Tibial nerve (tissue), 4 donors: ENCODE measurements at regions not wholly inside any gene's neighbourhood (a gene's known extent, or its start where the extent isn't known, plus 50 kb on each side); places are given as distances from the start of the nearest gene placed in this dataset.

Source experiments
- DNase-seq, 2 donors: peaks; one replicate each; pipeline ENCODE4 v3.0.0-alpha.2; 2019; ENCODE audit warnings: low spot score in 2 of 2
- H3K27ac ChIP-seq, 4 donors: fragments of 200-600 bp; sonication (generic) in 3 of 4; one replicate each; pipeline ENCODE4 v1.5.1; 2017 to 2019; ENCODE audit warnings: mild to moderate bottlenecking in 1 of 4
- H3K27me3 ChIP-seq, 2 donors: fragments of 200-600 bp; sonication (generic) in 1 of 2; one replicate each; pipeline versions ENCODE4 v1.5.1 to v1.6.0; 2017 to 2019
- H3K36me3 ChIP-seq, 3 donors: fragments of 200-600 bp; sonication (generic); one replicate each; pipeline ENCODE4 v1.5.1; 2018 to 2019
- H3K4me1 ChIP-seq, 4 donors: fragments of 200-600 bp; sonication (generic) in 3 of 4; one replicate each; pipeline ENCODE4 v1.5.1; 2017 to 2019
- H3K4me3 ChIP-seq, 4 donors: fragments of 200-600 bp; sonication (generic) in 3 of 4; one replicate each; pipeline ENCODE4 v1.5.1; 2017 to 2019; ENCODE audit warnings: mild to moderate bottlenecking in 1 of 4, moderate library complexity in 1 of 4
- H3K9me3 ChIP-seq, 4 donors: fragments of 200-600 bp; sonication (generic) in 3 of 4; one replicate each; pipeline ENCODE4 v1.5.1; 2017 to 2019
- CTCF ChIP-seq, 5 experiments: fragments of 200-600 bp in 3 of 5; fragments of 450-650 bp in 2 of 5; sonication (generic) in 3 of 5; IDR thresholded peaks; one replicate each; pipeline ENCODE4 v1.5.1; 2016 to 2019; ENCODE audit warnings: antibody characterized with exemption in 5 of 5, mild to moderate bottlenecking in 3 of 5, moderate library complexity in 2 of 5
- EP300 ChIP-seq, 2 donors: sonication (generic); formaldehyde crosslinking; IDR thresholded peaks; one replicate each; pipeline ENCODE4 v1.6.1; 2017; ENCODE audit warnings: antibody characterized with exemption in 2 of 2, mild to moderate bottlenecking in 1 of 2
- POLR2A ChIP-seq, 2 donors: fragments of 450-650 bp; IDR thresholded peaks; one replicate each; pipeline ENCODE4 v1.6.1; 2017; ENCODE audit warnings: antibody characterized with exemption in 2 of 2, mild to moderate bottlenecking in 2 of 2, moderate library complexity in 2 of 2
- WGBS, 2 donors: methylation state at CpG; one replicate each; pipeline ENCODE4 v1.1.5; 2018; 5-methylcytosine and 5-hydroxymethylcytosine counted together

- TF ChIP-seq POLR2A (IDR thresholded peaks at IDR 0.05) (no peak), CTCF (IDR thresholded peaks at IDR 0.05) (no peak), EP300 (IDR thresholded peaks at IDR 0.05) (no peak)
- Histone ChIP-seq H3K9me3 (no peaks in the 10 kb centered on the region), H3K27me3 (no peaks in the 10 kb centered on the region), H3K27ac (no peak overlapping the region), H3K36me3 (no peaks in the 10 kb centered on the region), H3K4me1 (peaks cover 0 to 5% (median 2%) of the 10 kb centered on the region in 4 donors), H3K4me3 (no peak overlapping the region)
- DNase-seq: no peak
- 90 to 92% methylated on average over 2 of the region's 2 CpGs for WGBS, 2 donors
Measured at GRCh38 chr5:90185897-90186468, 223.6 kb downstream of the CETN3 start.

GRCh38 chr5:90184764-90185163 lies 224.8 kb downstream of the CETN3 start:
- Histone ChIP-seq H3K27me3 (no peaks in the 10 kb centered on the region), H3K4me1 (peaks cover 0 to 5% (median 2%) of the 10 kb centered on the region in 4 donors), H3K36me3 (no peaks in the 10 kb centered on the region), H3K27ac (no peak overlapping the region), H3K9me3 (no peaks in the 10 kb centered on the region), H3K4me3 (no peak overlapping the region)
- 35 to 45% methylated on average over 5 of the region's 5 CpGs for WGBS, 2 donors
- TF ChIP-seq EP300 (IDR thresholded peaks at IDR 0.05) (no peak), POLR2A (IDR thresholded peaks at IDR 0.05) (no peak), CTCF (IDR thresholded peaks at IDR 0.05) (no peak)
- DNase-seq: no peak

- DNase-seq: no peak
- no peak for TF ChIP-seq EP300 (IDR thresholded peaks at IDR 0.05)
Measured at GRCh38 chr5:90182726-90183125, 226.8 kb downstream of the CETN3 start.

GRCh38 chr5:90174236-90174635 lies 235.3 kb downstream of the CETN3 start:
- no peak for DNase-seq
- Histone ChIP-seq H3K36me3 (no peaks in the 10 kb centered on the region), H3K27me3 (no peaks in the 10 kb centered on the region), H3K9me3 (no peaks in the 10 kb centered on the region), H3K4me3 (no peak overlapping the region), H3K4me1 (peaks cover 0 to 20% (median 12%) of the 10 kb centered on the region in 4 donors), H3K27ac (no peak overlapping the region)
- 91 to 95% methylated on average over 4 of the region's 4 CpGs for WGBS, 2 donors
- TF ChIP-seq POLR2A (IDR thresholded peaks at IDR 0.05) (no peak), EP300 (IDR thresholded peaks at IDR 0.05) (no peak), CTCF (IDR thresholded peaks at IDR 0.05) (no peak)

More at GRCh38 chr5:90182726-90183125, 226.8 kb downstream of the CETN3 start:
- Histone ChIP-seq H3K4me3 (no peak overlapping the region), H3K27ac (no peak overlapping the region), H3K4me1 (peaks cover 0 to 5% (median 2%) of the 10 kb centered on the region in 4 donors), H3K36me3 (no peaks in the 10 kb centered on the region), H3K9me3 (no peaks in the 10 kb centered on the region), H3K27me3 (no peaks in the 10 kb centered on the region)
- 95 to 100% methylated on average over 1 of the region's 1 CpG for WGBS, 2 donors

- Histone ChIP-seq H3K9me3 (no peaks in the 10 kb centered on the region), H3K36me3 (no peaks in the 10 kb centered on the region), H3K27ac (no peak overlapping the region), H3K27me3 (no peaks in the 10 kb centered on the region), H3K4me3 (no peak overlapping the region), H3K4me1 (peaks cover 0 to 23% (median 13%) of the 10 kb centered on the region in 4 donors)
- TF ChIP-seq POLR2A (IDR thresholded peaks at IDR 0.05) (no peak), EP300 (IDR thresholded peaks at IDR 0.05) (no peak), CTCF (IDR thresholded peaks at IDR 0.05) (no peak)
- DNase-seq: no peak
- 100% methylated on average over 1 of the region's 1 CpG for WGBS, 2 donors
Measured at GRCh38 chr5:90173299-90174030, 236.1 kb downstream of the CETN3 start.
